GM19351 (cell line): ENCODE measurements at regions not wholly inside any gene's neighbourhood (a gene's known extent, or its start where the extent isn't known, plus 50 kb on each side); places are given as distances from the start of the nearest gene placed in this dataset.

ENCODE experiments used
- ATAC-seq: cut with Tn5 transposase; IDR thresholded peaks from one replicate; pipeline ENCODE4 v1.9.1; 2021; ENCODE audit warnings: mild to moderate bottlenecking, moderate library complexity; ENCODE audit not compliant: unreplicated experiment

- ATAC-seq = no peak
These were observed 109.7 kb downstream of the B3GNT2 start for GRCh38 chr2:62305421-62306176.

- ATAC-seq = no peak
These were observed 108.8 kb downstream of the B3GNT2 start for GRCh38 chr2:62304429-62305417.

GRCh38 chr2:62303788-62304187, 107.9 kb downstream of the B3GNT2 start:
- no peak for ATAC-seq

GRCh38 chr2:62302631-62303435, 106.9 kb downstream of the B3GNT2 start:
- ATAC-seq = no peak

- ATAC-seq = no peak
These were observed 105.0 kb downstream of the B3GNT2 start for GRCh38 chr2:62300925-62301324.

GRCh38 chr2:62297624-62298010, 101.7 kb downstream of the B3GNT2 start:
- ATAC-seq = no peak

GRCh38 chr2:62296832-62297623, 101.1 kb downstream of the B3GNT2 start:
- ATAC-seq = no peak

- ATAC-seq = no peak
These were observed 100.3 kb downstream of the B3GNT2 start for GRCh38 chr2:62296034-62296831.

- no peak for ATAC-seq
These were observed 97.8 kb downstream of the B3GNT2 start for GRCh38 chr2:62293490-62294271.

GRCh38 chr2:62293151-62293489, 97.2 kb downstream of the B3GNT2 start:
- ATAC-seq = no peak

GRCh38 chr2:62292190-62292589, 96.3 kb downstream of the B3GNT2 start:
- ATAC-seq = no peak

GRCh38 chr2:62291517-62292137, 95.7 kb downstream of the B3GNT2 start:
- ATAC-seq = no peak

- no peak for ATAC-seq
These were observed 95.1 kb downstream of the B3GNT2 start for GRCh38 chr2:62291052-62291451.

GRCh38 chr2:62287899-62288880, 92.3 kb downstream of the B3GNT2 start:
- no peak for ATAC-seq

GRCh38 chr2:62287282-62287681, 91.4 kb downstream of the B3GNT2 start:
- no peak for ATAC-seq

GRCh38 chr2:62286089-62286785, 90.3 kb downstream of the B3GNT2 start:
- ATAC-seq = no peak

- no peak for ATAC-seq
These were observed 89.1 kb downstream of the B3GNT2 start for GRCh38 chr2:62284980-62285379.
